ENCODE measurements at regions not wholly inside any gene's neighbourhood (a gene's known extent, or its start where the extent isn't known, plus 50 kb on each side); places are given as distances from the start of the nearest gene placed in this dataset.

- no peak for DNase-seq
These were observed 148.8 kb downstream of the INO80D start for GRCh38 chr2:205937211-205937610.

GRCh38 chr2:205936446-205936845 lies 149.5 kb downstream of the INO80D start:
- no peak for DNase-seq

- DNase-seq: no peak
These were observed 151.5 kb downstream of the INO80D start for GRCh38 chr2:205934443-205934842.

DNA sequence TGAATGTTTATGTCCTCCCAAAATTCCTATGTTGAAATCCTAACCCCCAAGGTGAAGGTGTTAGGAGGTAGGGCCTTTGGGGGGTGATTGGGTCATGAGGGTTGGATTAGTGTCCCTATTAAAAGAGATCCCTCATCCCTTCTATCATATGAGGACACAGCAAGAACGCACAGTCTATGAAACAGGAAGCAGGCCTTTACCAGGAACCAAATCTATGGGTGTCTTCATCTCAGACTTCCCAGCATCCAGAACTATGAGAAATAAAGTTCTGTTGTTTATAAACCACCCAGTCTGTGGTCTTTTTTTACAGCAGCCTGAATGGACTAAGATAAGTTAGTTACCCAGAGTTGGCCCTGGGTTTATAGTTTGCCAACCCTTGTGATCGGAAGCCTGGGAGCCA lies 153.1 kb downstream of the INO80D start:
- DNase-seq: no peak

GRCh38 chr2:205931388-205931787 lies 154.6 kb downstream of the INO80D start:
- DNase-seq: no peak

DNA sequence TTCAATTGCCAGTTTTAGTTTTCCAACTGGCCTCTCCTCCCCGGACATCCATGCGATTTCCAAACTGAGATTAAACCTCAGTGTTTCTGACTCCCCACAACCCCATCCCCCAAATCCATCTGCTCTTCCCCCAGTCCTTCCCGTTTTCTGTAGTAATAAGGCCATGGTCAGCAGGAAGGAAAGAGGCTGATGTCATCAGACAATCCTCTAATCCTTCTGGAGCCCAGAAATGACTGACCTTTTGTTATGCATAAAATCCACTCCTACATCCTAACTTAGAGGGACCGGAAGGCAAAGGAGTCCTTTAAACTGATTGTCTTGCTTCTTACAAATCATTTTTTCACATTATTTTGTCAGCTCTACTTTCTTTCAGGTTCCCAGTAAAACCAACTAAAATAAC lies 155.8 kb downstream of the INO80D start:
- no peak for DNase-seq

- DNase-seq: no peak
These were observed 156.6 kb downstream of the INO80D start for GRCh38 chr2:205929246-205929942.

GRCh38 chr2:205925373-205926337 lies 160.3 kb downstream of the INO80D start:
- DNase-seq: peak; percentile 51

DNA sequence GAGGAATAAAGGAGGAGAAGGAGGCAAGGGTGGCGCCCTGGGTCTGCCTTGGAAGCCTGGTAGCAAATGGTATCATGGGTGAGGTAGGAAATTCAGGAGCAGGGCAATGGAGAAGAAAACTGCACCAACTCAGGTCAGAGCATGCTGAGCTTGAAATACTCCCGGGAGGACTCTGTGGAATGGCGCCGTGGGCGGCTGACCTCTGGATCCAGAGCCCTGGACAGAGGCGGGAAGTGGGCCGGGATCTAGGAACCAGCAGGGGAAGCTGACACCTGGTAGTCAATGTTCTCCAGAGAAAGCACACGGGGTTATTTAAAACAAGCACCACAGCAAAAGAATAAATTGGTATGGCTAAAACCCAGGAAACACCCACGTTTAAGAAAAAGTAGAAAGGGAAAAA lies 161.3 kb downstream of the INO80D start:
- no peak for DNase-seq

DNA sequence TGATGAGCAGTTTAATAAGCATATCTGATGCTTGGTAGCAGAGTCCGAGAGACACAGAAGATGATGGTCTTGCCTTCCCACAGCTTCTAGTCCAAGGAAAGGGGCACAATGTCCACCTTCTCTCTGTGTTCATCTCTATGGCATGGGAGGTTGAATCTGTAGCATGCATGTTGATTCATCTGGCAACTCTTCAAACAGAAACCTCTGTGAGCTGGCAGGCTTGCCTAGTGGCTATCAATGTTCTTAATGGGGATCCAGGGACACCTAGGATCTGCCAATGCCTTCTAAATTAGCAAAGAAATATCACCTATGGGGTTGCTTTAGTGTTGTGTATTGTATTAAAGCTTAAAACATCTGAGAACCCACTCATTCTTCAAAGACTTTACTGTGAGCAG lies 170.8 kb downstream of the INO80D start:
- no peak for DNase-seq

DNA sequence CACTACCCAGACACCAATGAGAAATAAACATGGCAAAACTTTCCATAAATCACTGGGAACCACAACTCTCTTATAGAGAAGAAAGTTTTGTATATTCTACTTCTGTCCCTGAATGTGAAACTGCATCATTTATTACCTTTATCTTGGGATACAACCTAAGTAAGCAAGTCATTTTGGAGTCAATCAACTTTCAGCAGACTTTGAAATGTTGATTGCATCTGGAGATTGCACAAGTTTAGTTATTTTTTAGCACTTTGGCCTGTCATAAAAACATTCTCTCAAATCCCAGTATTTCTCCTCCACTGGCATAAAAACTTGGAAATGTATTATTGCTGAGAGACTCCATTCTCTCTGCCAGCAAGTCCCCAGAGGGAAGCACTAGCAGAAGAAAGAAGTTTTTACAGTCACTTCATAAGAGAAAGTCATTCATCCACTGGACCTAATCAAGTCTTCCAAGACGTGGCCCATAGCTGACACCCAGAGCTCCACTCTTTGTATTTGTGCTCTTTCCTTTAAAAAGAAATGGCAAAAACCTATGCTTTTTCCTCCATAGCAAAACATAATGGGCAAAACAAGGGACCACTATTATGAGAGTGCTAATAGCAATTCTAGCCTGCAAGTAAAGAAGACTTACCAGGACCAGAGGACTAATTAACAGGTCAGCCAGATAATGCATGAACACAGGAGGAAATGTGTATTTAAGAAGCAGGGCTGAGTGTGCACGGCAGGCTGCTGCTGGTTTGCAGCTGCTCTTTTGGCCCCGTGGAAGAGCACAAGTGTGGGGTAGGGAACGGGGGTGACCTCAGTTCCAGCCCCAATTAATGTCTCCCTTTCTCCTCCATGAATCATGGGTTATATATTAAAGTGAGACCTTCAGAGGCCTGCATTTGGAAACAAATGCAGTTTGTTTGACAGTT lies 171.5 kb downstream of the INO80D start:
- no peak for DNase-seq

DNA sequence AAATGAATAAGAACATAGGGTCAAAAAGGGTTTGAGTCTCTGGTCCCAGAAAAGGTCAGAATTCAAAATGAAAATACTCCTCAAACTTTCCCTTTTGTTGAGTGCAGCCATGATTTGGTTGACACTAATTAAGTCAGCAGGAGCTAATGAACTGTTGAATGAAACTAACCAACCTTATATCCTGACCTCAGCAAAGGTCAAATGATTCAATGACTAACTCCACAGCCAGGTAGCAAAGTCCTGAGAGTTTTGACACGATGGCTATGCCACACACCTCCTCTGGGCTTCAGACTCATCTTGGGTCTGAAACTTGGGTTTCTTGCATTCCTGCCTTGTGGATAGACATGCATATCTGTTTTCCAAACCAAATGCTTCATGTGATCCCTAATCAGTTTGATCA lies 172.3 kb downstream of the INO80D start:
- no peak for DNase-seq

- no peak for DNase-seq
These were observed 174.7 kb downstream of the INO80D start for GRCh38 chr2:205911306-205911705.

DNA sequence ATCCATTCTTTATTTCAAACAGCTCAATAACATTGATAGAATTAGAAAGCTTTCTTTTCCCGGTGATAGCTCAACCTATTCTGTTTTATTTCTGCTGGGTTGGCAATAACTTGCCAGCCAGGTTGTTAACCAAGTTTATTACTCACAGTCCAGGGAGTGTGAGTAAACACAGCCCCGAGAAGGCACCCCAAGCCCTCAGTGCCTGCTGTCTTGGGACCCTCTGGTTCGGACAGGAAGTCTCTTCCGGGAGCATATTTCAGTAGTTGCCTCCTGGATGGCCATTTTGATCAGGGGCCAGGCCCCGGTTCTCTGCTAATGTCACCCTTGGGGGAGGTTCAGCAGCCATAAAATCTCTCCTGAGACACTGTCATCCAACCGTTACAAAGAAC lies 176.8 kb downstream of the INO80D start:
- no peak for DNase-seq

DNA sequence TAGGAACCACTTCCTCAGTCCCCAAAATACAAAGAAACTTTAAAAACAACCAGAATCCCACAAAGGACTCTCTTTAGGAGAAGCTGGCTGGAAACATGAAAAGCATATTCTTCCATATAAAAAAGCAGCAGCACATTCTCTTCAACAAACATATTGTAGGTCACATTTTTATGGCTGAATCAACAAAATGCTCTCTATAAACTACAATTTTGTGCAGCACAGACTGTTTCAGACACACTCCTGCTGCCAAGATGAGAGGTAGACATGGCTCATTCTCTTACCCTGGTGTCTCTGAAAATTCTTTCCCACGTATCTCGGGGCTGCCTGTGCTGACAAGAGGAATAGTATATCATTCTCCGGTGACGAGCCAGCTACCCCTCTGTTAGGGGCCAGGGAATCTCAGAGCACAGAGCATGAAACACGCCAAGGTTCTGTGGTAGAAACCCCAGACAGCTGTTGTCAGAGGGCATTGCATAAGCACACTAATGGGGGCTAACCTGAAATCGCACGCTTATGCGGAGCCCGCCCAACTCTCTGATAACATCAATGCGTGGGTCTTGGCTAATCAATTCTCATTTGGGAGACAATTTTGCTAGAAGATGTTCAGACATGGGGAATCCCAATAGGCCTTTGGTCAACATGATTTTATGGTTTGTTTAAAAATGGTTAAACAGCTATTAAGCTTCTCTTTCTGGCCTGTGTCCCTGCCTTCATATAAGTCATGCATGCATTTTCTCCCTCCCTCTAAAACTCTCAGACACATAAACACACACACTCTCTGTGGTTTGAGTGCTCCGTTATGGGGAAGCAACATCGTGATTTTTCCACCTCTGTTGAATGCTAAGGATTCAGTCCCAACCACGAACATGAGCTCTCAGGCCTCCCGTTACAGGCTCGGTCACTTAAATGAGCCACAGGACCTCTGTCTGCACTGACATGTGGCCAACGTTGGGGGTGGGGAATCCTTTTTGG lies 177.5 kb downstream of the INO80D start:
- DNase-seq: no peak

DNA sequence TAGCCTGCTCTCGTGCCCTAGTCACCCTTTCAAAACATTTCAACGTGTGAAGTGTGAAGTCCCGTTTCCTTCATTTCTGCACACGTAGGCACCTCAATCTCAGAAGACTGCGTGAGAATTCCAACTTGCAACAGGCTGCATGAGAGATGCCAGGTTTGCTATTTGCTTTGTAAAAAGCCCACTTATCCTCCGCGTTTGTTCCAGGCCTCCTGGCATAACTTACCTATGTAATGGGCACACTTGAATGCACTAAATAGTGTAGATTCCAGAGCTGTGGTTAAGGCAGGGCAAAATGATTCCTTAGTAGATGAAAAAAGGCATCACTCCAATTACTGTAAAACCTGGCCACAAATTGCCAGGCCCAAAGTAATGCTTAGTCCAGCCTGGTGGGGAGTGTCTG lies 179.6 kb downstream of the INO80D start:
- DNase-seq: no peak

GRCh38 chr2:205905576-205905975 lies 180.4 kb downstream of the INO80D start:
- DNase-seq: no peak

GRCh38 chr2:205904873-205905272 lies 181.1 kb downstream of the INO80D start:
- no peak for DNase-seq

DNA sequence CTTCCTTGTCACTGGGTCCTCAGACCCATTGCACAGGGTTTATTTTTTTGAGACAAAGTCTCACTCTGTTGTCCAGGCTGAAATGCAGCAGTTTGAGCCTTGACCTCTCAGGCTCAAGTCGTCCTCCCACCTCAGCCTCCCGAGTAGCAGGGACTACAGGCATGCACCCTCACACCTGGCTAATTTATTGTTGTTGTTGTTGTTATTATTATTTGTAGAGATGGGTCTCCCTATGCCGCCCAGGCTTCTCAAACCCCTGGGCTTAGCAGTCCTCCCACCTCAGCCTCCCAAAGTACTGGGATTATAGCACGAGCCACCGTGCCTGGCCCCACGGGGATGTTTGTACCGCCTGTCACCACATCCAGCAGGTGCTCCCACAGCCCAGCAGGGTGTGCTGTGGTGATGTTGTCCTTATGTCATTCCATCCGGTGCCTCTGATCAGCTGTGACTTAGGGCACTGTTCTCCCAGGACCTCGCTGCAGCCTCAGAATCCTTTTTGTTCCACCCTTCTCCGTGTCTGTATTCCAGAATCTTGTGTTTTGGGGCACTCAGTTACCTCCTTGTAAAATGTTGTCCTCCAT lies 182.3 kb downstream of the INO80D start:
- no peak for DNase-seq

DNA sequence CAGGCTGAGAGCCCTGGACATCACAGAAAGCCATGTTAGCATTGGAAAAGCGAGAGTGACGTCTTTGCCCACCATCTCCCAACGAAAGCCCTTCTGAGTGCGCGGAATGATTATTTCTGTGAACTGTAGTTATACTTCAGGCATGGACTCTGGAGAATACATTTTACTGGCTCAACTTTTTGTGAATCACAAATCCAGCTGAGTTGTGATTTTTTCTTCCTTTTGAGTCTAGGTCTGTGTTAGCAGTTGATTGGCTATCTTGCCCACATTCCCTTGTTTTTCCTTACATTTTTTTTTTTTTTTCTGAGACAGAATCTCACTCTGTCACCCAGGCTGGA lies 183.1 kb downstream of the INO80D start:
- no peak for DNase-seq

GRCh38 chr2:205902041-205902899 lies 183.7 kb downstream of the INO80D start:
- no peak for DNase-seq

Measured in activated T-cell treated with anti-CD3 and anti-CD28 coated beads for 4 hours (primary cell).